ENCODE measurements at regions not wholly inside any gene's neighbourhood (a gene's known extent, or its start where the extent isn't known, plus 50 kb on each side); places are given as distances from the start of the nearest gene placed in this dataset.

- DNase-seq: no peak
Measured at GRCh38 chrX:22666441-22666840, 333.3 kb upstream of the DDX53 start.

GRCh38 chrX:22674932-22675331 is 324.8 kb upstream of the DDX53 start:
- DNase-seq: no peak

- peak; percentile 2 for DNase-seq
Measured at GRCh38 chrX:22686138-22686541, 313.6 kb upstream of the DDX53 start.

GRCh38 chrX:22689290-22689689 is 310.5 kb upstream of the DDX53 start:
- no peak for DNase-seq

GRCh38 chrX:22690116-22690515 is 309.6 kb upstream of the DDX53 start:
- DNase-seq: no peak

- DNase-seq: no peak
Measured at GRCh38 chrX:22691966-22692565, 307.7 kb upstream of the DDX53 start.

- no peak for DNase-seq
Measured at GRCh38 chrX:22698151-22698550, 301.6 kb upstream of the DDX53 start.

GRCh38 chrX:22699581-22700091 is 300.1 kb upstream of the DDX53 start:
- peak; percentile 38 for DNase-seq

- DNase-seq: no peak
Measured at GRCh38 chrX:22712942-22713341, 286.8 kb upstream of the DDX53 start.

GRCh38 chrX:22730542-22730941 is 269.2 kb upstream of the DDX53 start:
- no peak for DNase-seq

- DNase-seq: no peak
Measured at GRCh38 chrX:22737541-22737940, 262.2 kb upstream of the DDX53 start.

GRCh38 chrX:22739276-22739675 is 260.5 kb upstream of the DDX53 start:
- no peak for DNase-seq

GRCh38 chrX:22740836-22741235 is 258.9 kb upstream of the DDX53 start:
- DNase-seq: no peak

GRCh38 chrX:22742174-22742573 is 257.6 kb upstream of the DDX53 start:
- DNase-seq: no peak

- DNase-seq: no peak
Measured at GRCh38 chrX:22746081-22746480, 253.7 kb upstream of the DDX53 start.

GRCh38 chrX:22748093-22748999 is 251.4 kb upstream of the DDX53 start:
- DNase-seq: peak; percentile 6

- DNase-seq: no peak
Measured at GRCh38 chrX:22758807-22759481, 240.8 kb upstream of the DDX53 start.

GRCh38 chrX:22760513-22761057 is 239.2 kb upstream of the DDX53 start:
- no peak for DNase-seq

GRCh38 chrX:22788221-22788620 is 211.5 kb upstream of the DDX53 start:
- DNase-seq: no peak

GRCh38 chrX:22795671-22796070 is 204.1 kb upstream of the DDX53 start:
- DNase-seq: no peak

GRCh38 chrX:22800360-22800759 is 199.4 kb upstream of the DDX53 start:
- DNase-seq: peak; percentile 58

- no peak for DNase-seq
Measured at GRCh38 chrX:22800806-22801205, 199.0 kb upstream of the DDX53 start.

GRCh38 chrX:22803353-22803752 is 196.4 kb upstream of the DDX53 start:
- DNase-seq: no peak
